WI38 (cell line): ENCODE measurements at regions not wholly inside any gene's neighbourhood (a gene's known extent, or its start where the extent isn't known, plus 50 kb on each side); places are given as distances from the start of the nearest gene placed in this dataset.

ENCODE experiments used
- H3K4me3 ChIP-seq: 2 replicates; pipeline ENCODE4 v1.5.1; 2011; ENCODE audit warnings: low read depth, mild to moderate bottlenecking, control low read depth, low read length
- CTCF ChIP-seq: IDR thresholded peaks from 2 replicates; pipeline ENCODE4 v1.5.1; 2012; ENCODE audit warnings: low read depth, mild to moderate bottlenecking, control low read depth, low read length

GRCh38 chr13:64845110-64845509 is 2385.0 kb downstream of the PCDH9 start:
- no peak for TF ChIP-seq CTCF
- H3K4me3 ChIP-seq: no peak overlapping the region

GRCh38 chr13:64819081-64819480 is 2411.1 kb downstream of the PCDH9 start:
- H3K4me3 ChIP-seq: no peak overlapping the region
- no peak for TF ChIP-seq CTCF

- no peak for TF ChIP-seq CTCF
- H3K4me3 ChIP-seq: no peak overlapping the region
Measured at GRCh38 chr13:64817691-64818090, 2412.4 kb downstream of the PCDH9 start.

- no peak for TF ChIP-seq CTCF
- H3K4me3 ChIP-seq: no peak overlapping the region
Measured at GRCh38 chr13:64810750-64811149, 2419.4 kb downstream of the PCDH9 start.

- no peak for TF ChIP-seq CTCF
- no peak overlapping the region for H3K4me3 ChIP-seq
Measured at GRCh38 chr13:64808704-64809103, 2421.4 kb downstream of the PCDH9 start.

- H3K4me3 ChIP-seq: no peak overlapping the region
- no peak for TF ChIP-seq CTCF
Measured at GRCh38 chr13:64801768-64802167, 2428.4 kb downstream of the PCDH9 start.

- no peak overlapping the region for H3K4me3 ChIP-seq
- TF ChIP-seq CTCF: no peak
Measured at GRCh38 chr13:64798422-64798821, 2431.7 kb downstream of the PCDH9 start.
